Parathyroid adenoma (tissue), 2 donors: ENCODE measurements at regions not wholly inside any gene's neighbourhood (a gene's known extent, or its start where the extent isn't known, plus 50 kb on each side); places are given as distances from the start of the nearest gene placed in this dataset.

ENCODE experiments used
- H2AFZ ChIP-seq: fragments of 300-600 bp; sonication (generic); one replicate; pipeline ENCODE4 v1.7.0; 2017; ENCODE audit warnings: antibody characterized with exemption, mild to moderate bottlenecking
- H3K27ac ChIP-seq: fragments of 300-600 bp; sonication (generic); one replicate; pipeline ENCODE4 v1.7.0; 2017
- H3K27me3 ChIP-seq: fragments of 300-600 bp; sonication (generic); one replicate; pipeline ENCODE4 v1.7.0; 2017; ENCODE audit warnings: low read length; ENCODE audit not compliant: control insufficient read depth, insufficient read depth
- H3K36me3 ChIP-seq: fragments of 300-600 bp; sonication (generic); one replicate; pipeline ENCODE4 v1.7.0; 2017; ENCODE audit warnings: low read length; ENCODE audit not compliant: control insufficient read depth, insufficient read depth
- H3K4me1 ChIP-seq: fragments of 300-600 bp; sonication (generic); one replicate; pipeline ENCODE4 v1.7.0; 2017; ENCODE audit warnings: control low read depth
- H3K4me2 ChIP-seq: fragments of 300-600 bp; sonication (generic); one replicate; pipeline ENCODE4 v1.7.0; 2017; ENCODE audit warnings: low read length
- H3K4me3 ChIP-seq: fragments of 300-600 bp; sonication (generic); one replicate; pipeline ENCODE4 v1.7.0; 2017; ENCODE audit warnings: low read depth, low read length
- H3K79me2 ChIP-seq: fragments of 300-600 bp; sonication (generic); one replicate; pipeline ENCODE4 v1.7.0; 2017; ENCODE audit warnings: control low read depth
- H3K9ac ChIP-seq: fragments of 300-600 bp; sonication (generic); one replicate; pipeline ENCODE4 v1.7.0; 2017; ENCODE audit warnings: mild to moderate bottlenecking
- H3K9me3 ChIP-seq: fragments of 300-600 bp; sonication (generic); one replicate; pipeline ENCODE4 v1.7.0; 2017; ENCODE audit warnings: low read length; ENCODE audit not compliant: control insufficient read depth
- CTCF ChIP-seq: fragments of 300-600 bp; sonication (generic); IDR thresholded peaks from one replicate; pipeline ENCODE4 v1.7.0; 2017; ENCODE audit warnings: antibody characterized with exemption, mild to moderate bottlenecking
- donor health status: primary hyperparathyroidism.

GRCh38 chr21:27070861-27071670, 104.2 kb upstream of the ADAMTS5 start:
- Histone ChIP-seq H3K9me3 (no peaks in the 10 kb centered on the region), H2AFZ (no peak overlapping the region), H3K27ac (no peak overlapping the region), H3K27me3 (no peaks in the 10 kb centered on the region), H3K9ac (no peak overlapping the region), H3K4me3 (no peak overlapping the region), H3K4me1 (no peaks in the 10 kb centered on the region), H3K4me2 (no peak overlapping the region), H3K79me2 (no peaks in the 10 kb centered on the region), H3K36me3 (no peaks in the 10 kb centered on the region)
- no peak for TF ChIP-seq CTCF

GRCh38 chr21:27068811-27069210, 101.9 kb upstream of the ADAMTS5 start:
- Histone ChIP-seq H3K27me3 (no peaks in the 10 kb centered on the region), H3K79me2 (no peaks in the 10 kb centered on the region), H2AFZ (no peak overlapping the region), H3K27ac (no peak overlapping the region), H3K4me3 (no peak overlapping the region), H3K4me2 (no peak overlapping the region), H3K4me1 (no peaks in the 10 kb centered on the region), H3K9me3 (no peaks in the 10 kb centered on the region), H3K9ac (no peak overlapping the region), H3K36me3 (no peaks in the 10 kb centered on the region)
- TF ChIP-seq CTCF, result no peak

- Histone ChIP-seq H2AFZ (no peak overlapping the region), H3K27ac (no peak overlapping the region), H3K27me3 (no peaks in the 10 kb centered on the region), H3K4me3 (no peak overlapping the region), H3K4me2 (no peak overlapping the region), H3K4me1 (no peaks in the 10 kb centered on the region), H3K9me3 (no peaks in the 10 kb centered on the region), H3K36me3 (no peaks in the 10 kb centered on the region), H3K79me2 (no peaks in the 10 kb centered on the region), H3K9ac (no peak overlapping the region)
- no peak for TF ChIP-seq CTCF
Measured at GRCh38 chr21:27067226-27067625, 100.3 kb upstream of the ADAMTS5 start.

- Histone ChIP-seq H3K36me3 (no peaks in the 10 kb centered on the region), H2AFZ (no peak overlapping the region), H3K79me2 (no peaks in the 10 kb centered on the region), H3K4me3 (no peak overlapping the region), H3K4me1 (no peaks in the 10 kb centered on the region), H3K27me3 (no peaks in the 10 kb centered on the region), H3K27ac (no peak overlapping the region), H3K4me2 (no peak overlapping the region), H3K9me3 (no peaks in the 10 kb centered on the region), H3K9ac (no peak overlapping the region)
- TF ChIP-seq CTCF, result no peak
Measured at GRCh38 chr21:27062443-27062842, 95.6 kb upstream of the ADAMTS5 start.

- no peak overlapping the region for H3K4me2 ChIP-seq
- no peaks in the 10 kb centered on the region for H3K27me3 ChIP-seq
- no peaks in the 10 kb centered on the region for H3K4me1 ChIP-seq
- H3K9ac ChIP-seq, result no peak overlapping the region
- no peak overlapping the region for H3K4me3 ChIP-seq
- H3K79me2 ChIP-seq, result no peaks in the 10 kb centered on the region
- no peak overlapping the region for H2AFZ ChIP-seq
- TF ChIP-seq CTCF, result no peak
- H3K27ac ChIP-seq, result no peak overlapping the region
- no peaks in the 10 kb centered on the region for H3K36me3 ChIP-seq
- no peaks in the 10 kb centered on the region for H3K9me3 ChIP-seq
Measured at GRCh38 chr21:27061770-27062169, 94.9 kb upstream of the ADAMTS5 start.
